Stomach (tissue), 4 donors: ENCODE measurements at regions not wholly inside any gene's neighbourhood (a gene's known extent, or its start where the extent isn't known, plus 50 kb on each side); places are given as distances from the start of the nearest gene placed in this dataset.

ENCODE experiments used
- CTCF ChIP-seq, 7 experiments: fragments of 450-650 bp in 4 of 7; fragments of 200-600 bp in 3 of 7; sonication (generic) in 3 of 7; IDR thresholded peaks; one replicate each; pipeline ENCODE4 v1.5.1; 2016 to 2019; ENCODE audit warnings: antibody characterized with exemption in 7 of 7, control low read depth in 2 of 7, mild to moderate bottlenecking in 1 of 7
- POLR2A ChIP-seq, 4 donors: fragments of 450-650 bp; IDR thresholded peaks; one replicate each; pipeline ENCODE4 v1.6.1; 2016; ENCODE audit warnings: antibody characterized with exemption in 4 of 4, control low read depth in 2 of 4, mild to moderate bottlenecking in 1 of 4, moderate library complexity in 1 of 4

GRCh38 chr9:12276505-12276904 lies 416.7 kb upstream of the TYRP1 start:
- TF ChIP-seq CTCF (IDR thresholded peaks at IDR 0.05) (no peak), POLR2A (IDR thresholded peaks at IDR 0.05) (no peak)
